ENCODE measurements at regions not wholly inside any gene's neighbourhood (a gene's known extent, or its start where the extent isn't known, plus 50 kb on each side); places are given as distances from the start of the nearest gene placed in this dataset.

- Mint-ChIP-seq H3K4me1 (no peaks in the 10 kb centered on the region), H3K9me3 (peaks cover 0 to 4% (median 2%) of the 10 kb centered on the region in 7 donors), H3K27me3 (no peaks in the 10 kb centered on the region), H3K36me3 (no peaks in the 10 kb centered on the region), H3K4me3 (no peak overlapping the region), H3K27ac (no peak overlapping the region)
- DNase-seq (no peak), ATAC-seq (ENCODE audit: low read depth in 2 of 2) (no peak)
Observed at GRCh38 chr6:56005426-56005825, 130.0 kb upstream of the BMP5 start.

- DNase-seq (no peak), ATAC-seq (ENCODE audit: low read depth in 2 of 2) (no peak)
- Mint-ChIP-seq H3K27ac (no peak overlapping the region), H3K9me3 (peaks cover 0 to 4% (median 2%) of the 10 kb centered on the region in 7 donors), H3K36me3 (no peaks in the 10 kb centered on the region), H3K4me1 (no peaks in the 10 kb centered on the region), H3K27me3 (no peaks in the 10 kb centered on the region), H3K4me3 (no peak overlapping the region)
Observed at GRCh38 chr6:56004426-56004825, 129.0 kb upstream of the BMP5 start.

GRCh38 chr6:56003616-56004015 is 128.2 kb upstream of the BMP5 start:
- no peaks in the 10 kb centered on the region for H3K27me3 Mint-ChIP-seq
- no peak for DNase-seq
- H3K4me3 Mint-ChIP-seq = no peak overlapping the region
- no peaks in the 10 kb centered on the region for H3K4me1 Mint-ChIP-seq
- H3K9me3 Mint-ChIP-seq = peaks cover 0 to 4% (median 0%) of the 10 kb centered on the region in 7 donors
- no peak for ATAC-seq (ENCODE audit: low read depth in 2 of 2)
- no peaks in the 10 kb centered on the region for H3K36me3 Mint-ChIP-seq
- H3K27ac Mint-ChIP-seq = no peak overlapping the region

- no peaks in the 10 kb centered on the region for H3K4me1 Mint-ChIP-seq
- ATAC-seq (ENCODE audit: low read depth in 2 of 2) (no peak), DNase-seq (no peak)
- H3K36me3 Mint-ChIP-seq = no peaks in the 10 kb centered on the region
- H3K27me3 Mint-ChIP-seq = no peaks in the 10 kb centered on the region
- no peak overlapping the region for H3K27ac Mint-ChIP-seq
- H3K9me3 Mint-ChIP-seq = peaks cover 0 to 10% (median 2%) of the 10 kb centered on the region in 7 donors
- H3K4me3 Mint-ChIP-seq = no peak overlapping the region
Observed at GRCh38 chr6:56002336-56002735, 126.9 kb upstream of the BMP5 start.

GRCh38 chr6:55998576-55998975 is 123.2 kb upstream of the BMP5 start:
- Mint-ChIP-seq H3K4me1 (no peaks in the 10 kb centered on the region), H3K27me3 (no peaks in the 10 kb centered on the region), H3K4me3 (no peak overlapping the region), H3K27ac (no peak overlapping the region), H3K36me3 (no peaks in the 10 kb centered on the region), H3K9me3 (peaks cover 2 to 20% (median 11%) of the 10 kb centered on the region in 7 donors)
- DNase-seq (no peak), ATAC-seq (ENCODE audit: low read depth in 2 of 2) (no peak)

GRCh38 chr6:55997223-55997874 is 122.0 kb upstream of the BMP5 start:
- H3K4me3 Mint-ChIP-seq = no peak overlapping the region
- H3K9me3 Mint-ChIP-seq = peaks cover 6 to 28% (median 12%) of the 10 kb centered on the region in 7 donors
- H3K27ac Mint-ChIP-seq = peak overlapping the region in 1 of 6 donors; percentile 26
- no peaks in the 10 kb centered on the region for H3K4me1 Mint-ChIP-seq
- H3K36me3 Mint-ChIP-seq = peaks cover 0 to 3% of the 10 kb centered on the region in 2 donors
- DNase-seq (no peak), ATAC-seq (ENCODE audit: low read depth in 2 of 2) (no peak)
- no peaks in the 10 kb centered on the region for H3K27me3 Mint-ChIP-seq

GRCh38 chr6:55994531-55994930 is 119.1 kb upstream of the BMP5 start:
- ATAC-seq (ENCODE audit: low read depth in 2 of 2) = no peak
- Mint-ChIP-seq H3K4me3 (no peak overlapping the region), H3K9me3 (peaks cover 7 to 32% (median 15%) of the 10 kb centered on the region in 7 donors)

GRCh38 chr6:55993418-55993817 is 118.0 kb upstream of the BMP5 start:
- ATAC-seq (ENCODE audit: low read depth in 2 of 2) (no peak), DNase-seq (no peak)
- peaks cover 0 to 5% of the 10 kb centered on the region in 2 donors for H3K36me3 Mint-ChIP-seq
- no peak overlapping the region for H3K27ac Mint-ChIP-seq
- H3K4me3 Mint-ChIP-seq = no peak overlapping the region
- no peaks in the 10 kb centered on the region for H3K27me3 Mint-ChIP-seq
- H3K9me3 Mint-ChIP-seq = peaks cover 7 to 32% (median 15%) of the 10 kb centered on the region in 7 donors
- no peaks in the 10 kb centered on the region for H3K4me1 Mint-ChIP-seq

More at GRCh38 chr6:55994531-55994930, 119.1 kb upstream of the BMP5 start:
- H3K27me3 Mint-ChIP-seq = no peaks in the 10 kb centered on the region
- DNase-seq = no peak
- peaks cover 0 to 5% of the 10 kb centered on the region in 2 donors for H3K36me3 Mint-ChIP-seq
- H3K27ac Mint-ChIP-seq = no peak overlapping the region
- H3K4me1 Mint-ChIP-seq = no peaks in the 10 kb centered on the region

- Mint-ChIP-seq H3K27me3 (no peaks in the 10 kb centered on the region), H3K36me3 (peaks cover 0 to 5% of the 10 kb centered on the region in 2 donors), H3K9me3 (peaks cover 7 to 32% (median 14%) of the 10 kb centered on the region in 7 donors), H3K4me3 (no peak overlapping the region), H3K4me1 (no peaks in the 10 kb centered on the region), H3K27ac (no peak overlapping the region)
- ATAC-seq (ENCODE audit: low read depth in 2 of 2) (no peak), DNase-seq (no peak)
Observed at GRCh38 chr6:55992546-55992945, 117.2 kb upstream of the BMP5 start.

- DNase-seq = no peak
- Mint-ChIP-seq H3K4me3 (no peak overlapping the region), H3K4me1 (no peaks in the 10 kb centered on the region), H3K27ac (no peak overlapping the region), H3K27me3 (no peaks in the 10 kb centered on the region), H3K36me3 (no peaks in the 10 kb centered on the region), H3K9me3 (peaks cover 2 to 14% (median 4%) of the 10 kb centered on the region in 7 donors)
- no peak for ATAC-seq (ENCODE audit: low read depth in 2 of 2)
Observed at GRCh38 chr6:55985309-55985708, 109.9 kb upstream of the BMP5 start.

- no peak overlapping the region for H3K4me3 Mint-ChIP-seq
- no peaks in the 10 kb centered on the region for H3K36me3 Mint-ChIP-seq
- ATAC-seq (ENCODE audit: low read depth in 2 of 2) (no peak), DNase-seq (no peak)
- peaks cover 0 to 14% (median 4%) of the 10 kb centered on the region in 7 donors for H3K9me3 Mint-ChIP-seq
- H3K27ac Mint-ChIP-seq = no peak overlapping the region
- no peaks in the 10 kb centered on the region for H3K4me1 Mint-ChIP-seq
- no peaks in the 10 kb centered on the region for H3K27me3 Mint-ChIP-seq
Observed at GRCh38 chr6:55983861-55984260, 108.5 kb upstream of the BMP5 start.

- no peaks in the 10 kb centered on the region for H3K36me3 Mint-ChIP-seq
- no peak overlapping the region for H3K4me3 Mint-ChIP-seq
- no peak overlapping the region for H3K27ac Mint-ChIP-seq
- peaks cover 0 to 10% (median 4%) of the 10 kb centered on the region in 7 donors for H3K9me3 Mint-ChIP-seq
- DNase-seq (no peak), ATAC-seq (ENCODE audit: low read depth in 2 of 2) (no peak)
- no peaks in the 10 kb centered on the region for H3K27me3 Mint-ChIP-seq
- no peaks in the 10 kb centered on the region for H3K4me1 Mint-ChIP-seq
Observed at GRCh38 chr6:55981660-55982059, 106.3 kb upstream of the BMP5 start.

GRCh38 chr6:55980627-55981211 is 105.3 kb upstream of the BMP5 start:
- no peaks in the 10 kb centered on the region for H3K27me3 Mint-ChIP-seq
- no peaks in the 10 kb centered on the region for H3K4me1 Mint-ChIP-seq
- no peak for ATAC-seq (ENCODE audit: low read depth in 2 of 2)
- peaks cover 0 to 10% (median 2%) of the 10 kb centered on the region in 7 donors for H3K9me3 Mint-ChIP-seq
- no peak overlapping the region for H3K4me3 Mint-ChIP-seq
- H3K27ac Mint-ChIP-seq = no peak overlapping the region
- no peaks in the 10 kb centered on the region for H3K36me3 Mint-ChIP-seq
- no peak for DNase-seq

- Mint-ChIP-seq H3K27me3 (no peaks in the 10 kb centered on the region), H3K4me1 (no peaks in the 10 kb centered on the region), H3K4me3 (no peak overlapping the region), H3K36me3 (no peaks in the 10 kb centered on the region), H3K27ac (no peak overlapping the region), H3K9me3 (peaks cover 0 to 7% (median 0%) of the 10 kb centered on the region in 7 donors)
- no peak for DNase-seq
- no peak for ATAC-seq (ENCODE audit: low read depth in 2 of 2)
Observed at GRCh38 chr6:55979526-55979925, 104.1 kb upstream of the BMP5 start.
